ENCODE measurements at regions not wholly inside any gene's neighbourhood (a gene's known extent, or its start where the extent isn't known, plus 50 kb on each side); places are given as distances from the start of the nearest gene placed in this dataset.
A peak's percentile ranks its signal among the peaks of the same experiment; 100 is the strongest.

DNA sequence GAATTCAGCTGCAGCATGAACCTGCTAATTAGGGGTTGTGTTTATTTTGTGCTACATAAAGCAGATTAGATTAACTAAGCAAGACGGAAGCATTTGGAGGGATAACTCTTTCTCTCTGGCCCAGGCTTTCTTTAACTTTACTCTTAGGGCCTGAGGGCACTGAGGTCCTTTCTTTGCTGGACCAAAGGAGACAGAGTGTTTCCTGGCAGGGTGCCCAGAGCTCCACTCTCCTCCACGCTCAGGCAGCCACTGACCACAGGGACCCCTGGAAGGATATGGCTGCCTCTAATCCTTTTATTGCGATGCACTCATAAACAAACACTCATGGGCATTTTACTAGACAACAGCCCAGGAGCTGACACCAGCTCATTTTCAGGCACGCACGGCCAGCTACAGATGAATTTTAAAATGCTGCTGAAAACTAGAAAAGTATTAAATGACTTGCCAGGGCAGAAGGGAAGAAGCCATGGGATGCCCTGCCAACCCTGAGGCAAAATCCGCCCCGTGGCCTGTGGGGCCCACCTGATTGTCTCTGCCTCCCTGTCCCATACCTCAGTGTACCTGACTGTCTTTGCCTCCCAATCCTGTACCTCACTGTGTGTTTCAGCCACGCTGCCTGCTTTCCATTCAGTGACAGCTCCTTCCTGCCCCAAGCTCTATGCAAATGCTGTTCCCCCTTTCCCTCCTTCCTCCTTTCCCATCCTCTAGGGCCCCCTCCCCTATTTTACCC, 192.6 kb upstream of the NAV2 start:
- ATAC-seq (no peak), DNase-seq (ENCODE audit: extremely low read depth in 1 of 4, low spot score in 3 of 4) (no peak), FAIRE-seq (no peak)
- Histone ChIP-seq H4K20me1 (replicated peaks; ENCODE audit: control insufficient read depth, insufficient read depth, low read length) (no peaks in the 10 kb centered on the region), H3K4me1 (replicated peaks in 1 of 2; ENCODE audit: control insufficient read depth in 2 of 2, insufficient read depth in 2 of 2, low read length in 2 of 2) (no peaks in the 10 kb centered on the region), H3K9me3 (replicated peaks; ENCODE audit: control insufficient read depth, insufficient read depth, low read depth, low read length) (no peaks in the 10 kb centered on the region), H3K27ac (ENCODE audit: extremely low read depth, low read depth, low read length) (no peak overlapping the region), H3K4me3 (no peak overlapping the region), H3K36me3 (ENCODE audit: control insufficient read depth, insufficient read depth, low read length) (no peaks in the 10 kb centered on the region), H3K9me1 (ENCODE audit: control insufficient read depth, insufficient read depth, low read length) (no peaks in the 10 kb centered on the region), H3K9ac (ENCODE audit: insufficient read depth in 1 of 2, low read depth in 2 of 2, low read length in 2 of 2) (no peak overlapping the region), H3K27me3 (ENCODE audit: control insufficient read depth in 2 of 2, insufficient read depth in 2 of 2, low read length in 2 of 2) (no peaks in the 10 kb centered on the region; a peak in 1 of 5 replicates), H2AFZ (ENCODE audit: low read depth, low read length) (no peak overlapping the region), H3K4me2 (ENCODE audit: insufficient read depth, low read length) (no peak overlapping the region), H3K79me2 (ENCODE audit: control insufficient read depth, insufficient read depth, low read length) (no peaks in the 10 kb centered on the region)
- ChIA-PET POLR2A (interaction anchor here (0.5 to 1.6 kb wide), 4 partner anchors 13 to 447 kb away, joined by 3 to 4 read pairs (median 3); no protein-coding TSS in a partner anchor), CTCF (ENCODE audit: low intra/inter-chr PET ratio) (no interaction called here)
- BruUV-seq (replicated peaks) = no TSS peak
- intact Hi-C loops (cut with micrococcal nuclease) (no loop called here), in situ Hi-C loops (cut with MboI) (no loop called here)
- 0% methylated on average over 8 of the region's 8 CpGs for WGBS (ENCODE audit: insufficient coverage, low coverage, missing lambda C conversion rate)
- TF ChIP-seq ZNF778 (CRISPR knock-in tag; IDR thresholded peaks at IDR 0.05) = no peak
- TF ChIP-seq NFIC (IDR thresholded peaks at IDR 0.05) = peak; percentile 29; the same call in 1 of the 2 replicates

DNA sequence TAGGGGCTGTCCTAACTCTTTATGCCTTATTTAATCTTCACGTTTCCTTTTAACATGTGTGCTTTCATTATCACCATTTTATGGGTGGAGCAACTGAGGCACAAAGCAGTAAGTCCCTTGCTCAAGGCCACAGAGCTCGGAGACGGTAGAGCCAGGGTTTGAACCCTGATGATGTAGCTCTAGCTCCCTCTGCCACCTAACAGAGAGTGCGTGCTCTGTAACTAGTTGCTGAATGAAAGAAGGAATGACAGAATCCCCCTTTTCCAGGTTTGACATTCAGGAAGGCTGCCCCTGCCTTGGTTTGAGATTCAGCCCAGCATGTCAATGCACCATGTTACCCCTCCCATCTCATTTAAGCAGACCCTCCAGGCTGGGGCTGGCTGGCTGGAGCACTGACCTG, 193.3 kb upstream of the NAV2 start:
- no peaks in the 10 kb centered on the region; a peak in 1 of 5 replicates for H3K27me3 ChIP-seq (ENCODE audit: control insufficient read depth in 2 of 2, insufficient read depth in 2 of 2, low read length in 2 of 2)
- TF ChIP-seq ETV5 (CRISPR knock-in tag; IDR thresholded peaks at IDR 0.05; ENCODE audit: low read depth) = no peak
- 0 out of 2 replicates have a peak, but pooled peaks have one; percentile 32 for TF ChIP-seq ZNF24 (IDR thresholded peaks at IDR 0.05)
- TF ChIP-seq, protein P1, sequence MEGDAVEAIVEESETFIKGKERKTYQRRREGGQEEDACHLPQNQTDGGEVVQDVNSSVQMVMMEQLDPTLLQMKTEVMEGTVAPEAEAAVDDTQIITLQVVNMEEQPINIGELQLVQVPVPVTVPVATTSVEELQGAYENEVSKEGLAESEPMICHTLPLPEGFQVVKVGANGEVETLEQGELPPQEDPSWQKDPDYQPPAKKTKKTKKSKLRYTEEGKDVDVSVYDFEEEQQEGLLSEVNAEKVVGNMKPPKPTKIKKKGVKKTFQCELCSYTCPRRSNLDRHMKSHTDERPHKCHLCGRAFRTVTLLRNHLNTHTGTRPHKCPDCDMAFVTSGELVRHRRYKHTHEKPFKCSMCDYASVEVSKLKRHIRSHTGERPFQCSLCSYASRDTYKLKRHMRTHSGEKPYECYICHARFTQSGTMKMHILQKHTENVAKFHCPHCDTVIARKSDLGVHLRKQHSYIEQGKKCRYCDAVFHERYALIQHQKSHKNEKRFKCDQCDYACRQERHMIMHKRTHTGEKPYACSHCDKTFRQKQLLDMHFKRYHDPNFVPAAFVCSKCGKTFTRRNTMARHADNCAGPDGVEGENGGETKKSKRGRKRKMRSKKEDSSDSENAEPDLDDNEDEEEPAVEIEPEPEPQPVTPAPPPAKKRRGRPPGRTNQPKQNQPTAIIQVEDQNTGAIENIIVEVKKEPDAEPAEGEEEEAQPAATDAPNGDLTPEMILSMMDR (IDR thresholded peaks at IDR 0.05 in 2 of 3, conservative IDR thresholded peaks at IDR 0.05 in 1 of 3; ENCODE audit: insufficient read depth in 2 of 3, low read depth in 1 of 3, low read length in 3 of 3) = peak in 1 of 3 experiments; percentile 37; a peak in 2 of 6 replicates
- TF ChIP-seq ZNF79 (CRISPR knock-in tag; IDR thresholded peaks at IDR 0.05; ENCODE audit: low read depth) = no peak
- TF ChIP-seq RAD21 (CRISPR knock-in tag; conservative IDR thresholded peaks at IDR 0.05 in 1 of 2, IDR thresholded peaks at IDR 0.05 in 1 of 2) = peak in 1 of 2 experiments; percentile 35; a peak in 2 of 4 replicates
- intact Hi-C loops (cut with micrococcal nuclease) = no loop called here
- ChIA-PET CTCF (ENCODE audit: low intra/inter-chr PET ratio) (no interaction called here), POLR2A (interaction anchor here (0.5 to 1.6 kb wide), 3 partner anchors 12 to 440 kb away, joined by 3 to 4 read pairs (median 3); no protein-coding TSS in a partner anchor)
- no peak for DNase-seq (ENCODE audit: extremely low read depth in 1 of 4, low spot score in 3 of 4)
- no peaks in the 10 kb centered on the region for H3K4me1 ChIP-seq (replicated peaks in 1 of 2; ENCODE audit: control insufficient read depth in 2 of 2, insufficient read depth in 2 of 2, low read length in 2 of 2)
- no peak overlapping the region for H3K4me3 ChIP-seq
- 0% methylated on average over 4 of the region's 4 CpGs for WGBS (ENCODE audit: insufficient coverage, low coverage, missing lambda C conversion rate)
- H3K79me2 ChIP-seq (ENCODE audit: control insufficient read depth, insufficient read depth, low read length) = no peaks in the 10 kb centered on the region
- H3K27ac ChIP-seq (ENCODE audit: extremely low read depth, low read depth, low read length) = no peak overlapping the region
- no peak overlapping the region for H3K9ac ChIP-seq (ENCODE audit: insufficient read depth in 1 of 2, low read depth in 2 of 2, low read length in 2 of 2)
- H3K9me1 ChIP-seq (ENCODE audit: control insufficient read depth, insufficient read depth, low read length) = no peaks in the 10 kb centered on the region
- no peaks in the 10 kb centered on the region for H3K36me3 ChIP-seq (ENCODE audit: control insufficient read depth, insufficient read depth, low read length)
- no peak for FAIRE-seq
- H4K20me1 ChIP-seq (replicated peaks; ENCODE audit: control insufficient read depth, insufficient read depth, low read length) = no peaks in the 10 kb centered on the region
- in situ Hi-C loops (cut with MboI) = no loop called here
- H3K4me2 ChIP-seq (ENCODE audit: insufficient read depth, low read length) = no peak overlapping the region
- ATAC-seq = no peak
- no TSS peak for BruUV-seq (replicated peaks)
- H2AFZ ChIP-seq (ENCODE audit: low read depth, low read length) = no peak overlapping the region
- H3K9me3 ChIP-seq (replicated peaks; ENCODE audit: control insufficient read depth, insufficient read depth, low read depth, low read length) = no peaks in the 10 kb centered on the region
